Right lobe of liver (tissue), 6 donors: ENCODE measurements at regions not wholly inside any gene's neighbourhood (a gene's known extent, or its start where the extent isn't known, plus 50 kb on each side); places are given as distances from the start of the nearest gene placed in this dataset.
"Not testable (repeated sequence)": the region's sequence is repeated elsewhere in the genome, so short reads cannot be mapped to it uniquely, and the experiment has no call there.

Experiments used
- ATAC-seq, 4 donors: fragments of 200-7000 bp; cut with Tn5 transposase; one replicate each; pipeline ENCODE4 v1.9.1; 2020; ENCODE audit warnings: mild to moderate bottlenecking in 4 of 4, moderate library complexity in 4 of 4
- DNase-seq, 3 donors: peaks; one replicate each; pipeline ENCODE4 v3.0.0-alpha.2; 2020
- H3K27ac ChIP-seq, 3 donors: fragments of 200-600 bp; one replicate each; pipeline ENCODE4 v1.8.0; 2022
- H3K27me3 ChIP-seq, 2 donors: fragments of 200-600 bp; one replicate each; pipeline ENCODE4 v1.8.0; 2022
- H3K36me3 ChIP-seq, 4 donors: fragments of 200-600 bp; sonication (generic) in 1 of 4; one replicate each; pipeline versions ENCODE4 v1.5.1 to v1.8.0; 2017 to 2022; ENCODE audit warnings: control low read depth in 1 of 4
- H3K4me1 ChIP-seq, 4 donors: fragments of 200-600 bp; sonication (generic) in 1 of 4; one replicate each; pipeline versions ENCODE4 v1.5.1 to v1.8.0; 2017 to 2022; ENCODE audit warnings: control low read depth in 1 of 4
- H3K4me3 ChIP-seq, 3 donors: fragments of 200-600 bp; one replicate each; pipeline ENCODE4 v1.8.0; 2022
- H3K9me3 ChIP-seq, 4 donors: fragments of 200-600 bp; sonication (generic) in 1 of 4; one replicate each; pipeline versions ENCODE4 v1.5.1 to v1.8.0; 2017 to 2022; ENCODE audit warnings: control low read depth in 1 of 4
- CTCF ChIP-seq, 4 donors: fragments of 200-600 bp in 3 of 4; fragments of 450-650 bp in 1 of 4; IDR thresholded peaks; one replicate each; pipeline versions ENCODE4 v1.5.1 to v1.8.0; 2016 to 2022; ENCODE audit warnings: antibody characterized with exemption in 4 of 4, mild to moderate bottlenecking in 2 of 4
- POLR2A ChIP-seq: fragments of 450-650 bp; IDR thresholded peaks from one replicate; pipeline ENCODE4 v1.6.1; 2017; ENCODE audit warnings: antibody characterized with exemption, mild to moderate bottlenecking
- WGBS: methylation state at CpG from one replicate; pipeline ENCODE4 v1.1.6; 2018; ENCODE audit warnings: low coverage, low lambda C conversion rate; ENCODE audit not compliant: insufficient coverage; ENCODE audit errors: missing lambda C conversion rate; 5-methylcytosine and 5-hydroxymethylcytosine counted together
- intact Hi-C, 2 donors: fragments of 100-400 bp; cut with DNase I; formaldehyde crosslinking; loops; one replicate each; pipeline versions ENCODE4 v1.11.2 to v1.14.1; 2022
- donor health status: DM: no; HTN: yes; CAD: no.
- donor health status: DM: no; HTN: no; CAD: no.
- donor health status: DM: no; HTN: no; CAD: no.
- donor health status: DM: no; HTN: yes; CAD: no.
- donor health status: DM: no; HTN: yes; CAD: no.

- WGBS = no CpG with 5 or more reads among the region's 1 CpG
- Histone ChIP-seq H3K27ac (no peak overlapping the region), H3K9me3 (no peaks in the 10 kb centered on the region), H3K36me3 (no peaks in the 10 kb centered on the region), H3K4me1 (no peaks in the 10 kb centered on the region), H3K4me3 (no peak overlapping the region), H3K27me3 (no peaks in the 10 kb centered on the region)
- TF ChIP-seq POLR2A (no peak), CTCF (IDR thresholded peaks at IDR 0.05) (no peak)
- intact Hi-C loops = no loop called here
- ATAC-seq = peak in 1 of 4 donors; percentile 20
- DNase-seq = no peak
These were observed 161.5 kb downstream of the CENPF start for GRCh38 chr1:214764502-214764901.

DNA sequence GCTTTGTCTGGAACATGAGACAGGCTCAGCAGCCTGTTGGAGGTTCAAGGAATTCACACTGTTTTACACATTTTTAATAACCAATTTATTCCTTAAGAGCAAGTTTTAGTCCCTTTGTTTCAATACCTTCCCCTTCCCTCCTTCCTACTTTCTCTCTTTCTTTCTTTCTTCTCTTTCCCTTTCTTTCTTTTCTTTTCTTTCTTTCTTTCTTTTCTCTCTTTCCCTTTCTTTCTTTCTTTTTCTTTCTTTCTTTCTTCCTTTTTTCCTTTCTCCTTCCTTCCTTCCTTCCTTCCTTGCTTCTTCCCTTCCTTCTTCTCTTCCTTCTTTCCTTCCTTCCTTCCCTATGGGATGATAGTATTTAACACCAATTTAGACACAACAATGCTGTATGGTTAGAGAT lies 164.2 kb downstream of the CENPF start:
- Histone ChIP-seq H3K4me1 (no peaks in the 10 kb centered on the region), H3K4me3 (no peak overlapping the region), H3K27ac (no peak overlapping the region), H3K9me3 (no peaks in the 10 kb centered on the region), H3K27me3 (no peaks in the 10 kb centered on the region), H3K36me3 (no peaks in the 10 kb centered on the region)
- no peak for ATAC-seq
- intact Hi-C loops = no loop called here
- TF ChIP-seq POLR2A = no peak
- no peak for DNase-seq

GRCh38 chr1:214769666-214770065 lies 166.7 kb downstream of the CENPF start:
- DNase-seq, intact Hi-C loops, H3K4me1 ChIP-seq, ATAC-seq, H3K27ac ChIP-seq, H3K36me3 ChIP-seq, H3K9me3 ChIP-seq, H3K4me3 ChIP-seq, H3K27me3 ChIP-seq: not testable (repeated sequence)

GRCh38 chr1:214777364-214777763 lies 174.4 kb downstream of the CENPF start:
- Histone ChIP-seq H3K27me3 (no peaks in the 10 kb centered on the region), H3K36me3 (no peaks in the 10 kb centered on the region), H3K4me3 (no peak overlapping the region), H3K9me3 (no peaks in the 10 kb centered on the region), H3K27ac (no peak overlapping the region), H3K4me1 (no peaks in the 10 kb centered on the region)
- ATAC-seq (no peak), DNase-seq (no peak)
- 81% methylated on average over 3 of the region's 3 CpGs for WGBS
- TF ChIP-seq POLR2A = no peak
- intact Hi-C loops = no loop called here

GRCh38 chr1:214791961-214792360 lies 189.0 kb downstream of the CENPF start:
- H3K27me3 ChIP-seq = no peaks in the 10 kb centered on the region
- H3K9me3 ChIP-seq = no peaks in the 10 kb centered on the region
- intact Hi-C loops = no loop called here
- no peak for TF ChIP-seq POLR2A
- no peak for TF ChIP-seq CTCF (IDR thresholded peaks at IDR 0.05)
- no peak for ATAC-seq
- H3K27ac ChIP-seq = no peak overlapping the region
- H3K4me1 ChIP-seq = no peaks in the 10 kb centered on the region
- DNase-seq = no peak
- WGBS = 17% methylated on average over 1 of the region's 1 CpG
- H3K4me3 ChIP-seq = no peak overlapping the region
- H3K36me3 ChIP-seq = no peaks in the 10 kb centered on the region

- H3K4me3 ChIP-seq = no peak overlapping the region
- no peaks in the 10 kb centered on the region for H3K36me3 ChIP-seq
- ATAC-seq (no peak), DNase-seq (no peak)
- intact Hi-C loops = no loop called here
- WGBS = 56% methylated on average over 6 of the region's 6 CpGs
- H3K27ac ChIP-seq = no peak overlapping the region
- H3K9me3 ChIP-seq = no peaks in the 10 kb centered on the region
- no peak for TF ChIP-seq POLR2A
- no peak for TF ChIP-seq CTCF (IDR thresholded peaks at IDR 0.05)
- H3K27me3 ChIP-seq = no peaks in the 10 kb centered on the region
- no peaks in the 10 kb centered on the region for H3K4me1 ChIP-seq
These were observed 189.7 kb downstream of the CENPF start for GRCh38 chr1:214792527-214793186.
